ENCODE measurements at regions not wholly inside any gene's neighbourhood (a gene's known extent, or its start where the extent isn't known, plus 50 kb on each side); places are given as distances from the start of the nearest gene placed in this dataset.

- H3K9me3 ChIP-seq, result no peaks in the 10 kb centered on the region
- H3K4me1 ChIP-seq, result no peaks in the 10 kb centered on the region
- no peak for TF ChIP-seq POLR2A (IDR thresholded peaks at IDR 0.05)
- TF ChIP-seq, protein P1, sequence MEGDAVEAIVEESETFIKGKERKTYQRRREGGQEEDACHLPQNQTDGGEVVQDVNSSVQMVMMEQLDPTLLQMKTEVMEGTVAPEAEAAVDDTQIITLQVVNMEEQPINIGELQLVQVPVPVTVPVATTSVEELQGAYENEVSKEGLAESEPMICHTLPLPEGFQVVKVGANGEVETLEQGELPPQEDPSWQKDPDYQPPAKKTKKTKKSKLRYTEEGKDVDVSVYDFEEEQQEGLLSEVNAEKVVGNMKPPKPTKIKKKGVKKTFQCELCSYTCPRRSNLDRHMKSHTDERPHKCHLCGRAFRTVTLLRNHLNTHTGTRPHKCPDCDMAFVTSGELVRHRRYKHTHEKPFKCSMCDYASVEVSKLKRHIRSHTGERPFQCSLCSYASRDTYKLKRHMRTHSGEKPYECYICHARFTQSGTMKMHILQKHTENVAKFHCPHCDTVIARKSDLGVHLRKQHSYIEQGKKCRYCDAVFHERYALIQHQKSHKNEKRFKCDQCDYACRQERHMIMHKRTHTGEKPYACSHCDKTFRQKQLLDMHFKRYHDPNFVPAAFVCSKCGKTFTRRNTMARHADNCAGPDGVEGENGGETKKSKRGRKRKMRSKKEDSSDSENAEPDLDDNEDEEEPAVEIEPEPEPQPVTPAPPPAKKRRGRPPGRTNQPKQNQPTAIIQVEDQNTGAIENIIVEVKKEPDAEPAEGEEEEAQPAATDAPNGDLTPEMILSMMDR (IDR thresholded peaks at IDR 0.05), result no peak
- H3K36me3 ChIP-seq, result no peaks in the 10 kb centered on the region
- intact Hi-C loops (cut with DNase I), result no loop called here
- no peak for DNase-seq
- no peaks in the 10 kb centered on the region for H3K27me3 ChIP-seq
- no peak overlapping the region for H3K4me3 ChIP-seq
- 73 to 78% methylated on average over 6 of the region's 6 CpGs for WGBS, 2 donors
- no peak overlapping the region for H3K27ac ChIP-seq
These were observed 78.7 kb upstream of the MSX1 start for GRCh38 chr4:4780729-4781244.

- no peaks in the 10 kb centered on the region for H3K9me3 ChIP-seq
- no peak for TF ChIP-seq POLR2A (IDR thresholded peaks at IDR 0.05)
- TF ChIP-seq, protein P1 (IDR thresholded peaks at IDR 0.05), result no peak
- no peak overlapping the region for H3K27ac ChIP-seq
- WGBS, 2 donors, result 83% methylated on average over 8 of the region's 8 CpGs
- no peak overlapping the region for H3K4me3 ChIP-seq
- no peaks in the 10 kb centered on the region for H3K36me3 ChIP-seq
- H3K27me3 ChIP-seq, result no peaks in the 10 kb centered on the region
- no peaks in the 10 kb centered on the region for H3K4me1 ChIP-seq
- no peak for DNase-seq
- intact Hi-C loops (cut with DNase I), result no loop called here
These were observed 80.0 kb upstream of the MSX1 start for GRCh38 chr4:4779486-4779885.

GRCh38 chr4:4779054-4779453, 80.4 kb upstream of the MSX1 start:
- Histone ChIP-seq H3K27ac (no peak overlapping the region), H3K4me3 (no peak overlapping the region), H3K9me3 (no peaks in the 10 kb centered on the region), H3K27me3 (no peaks in the 10 kb centered on the region), H3K36me3 (no peaks in the 10 kb centered on the region), H3K4me1 (no peaks in the 10 kb centered on the region)
- no peak for DNase-seq
- no peak for TF ChIP-seq POLR2A (IDR thresholded peaks at IDR 0.05)
- TF ChIP-seq, protein P1 (IDR thresholded peaks at IDR 0.05), result no peak
- intact Hi-C loops (cut with DNase I), result no loop called here
- 79 to 81% methylated on average over 2 of the region's 2 CpGs for WGBS, 2 donors

- intact Hi-C loops (cut with DNase I), result no loop called here
- DNase-seq, result no peak
These were observed 80.9 kb upstream of the MSX1 start for GRCh38 chr4:4778554-4778953.

DNA sequence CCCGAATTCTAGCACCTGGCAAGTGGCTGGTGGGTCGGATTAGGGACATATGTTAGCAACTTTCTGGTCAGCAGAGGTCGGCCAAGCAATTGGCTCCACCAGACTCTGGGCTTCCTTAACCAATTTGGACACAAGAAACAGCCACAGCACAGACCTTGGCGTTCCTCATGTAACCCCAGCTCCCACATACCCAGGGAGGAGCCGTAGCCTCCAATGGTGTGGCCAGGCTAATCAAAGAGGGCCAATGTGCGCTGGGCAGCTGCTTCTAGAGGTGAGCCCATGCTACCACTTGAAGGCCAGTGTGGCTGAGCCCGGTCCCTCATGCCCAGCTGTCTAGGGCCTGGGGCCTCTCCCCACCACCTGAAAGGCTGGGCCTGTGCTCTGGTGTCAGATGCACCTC, 82.5 kb upstream of the MSX1 start:
- no peak for DNase-seq
- TF ChIP-seq, protein P1 (IDR thresholded peaks at IDR 0.05), result no peak
- no peak for TF ChIP-seq POLR2A (IDR thresholded peaks at IDR 0.05)
- intact Hi-C loops (cut with DNase I), result no loop called here

More at GRCh38 chr4:4778554-4778953, 80.9 kb upstream of the MSX1 start:
- Histone ChIP-seq H3K36me3 (no peaks in the 10 kb centered on the region), H3K27me3 (no peaks in the 10 kb centered on the region), H3K9me3 (no peaks in the 10 kb centered on the region), H3K4me1 (no peaks in the 10 kb centered on the region), H3K27ac (no peak overlapping the region), H3K4me3 (no peak overlapping the region)
- 61 to 69% methylated on average over 3 of the region's 4 CpGs for WGBS, 2 donors
- no peak for TF ChIP-seq POLR2A (IDR thresholded peaks at IDR 0.05)
- TF ChIP-seq, protein P1 (IDR thresholded peaks at IDR 0.05), result no peak

More for the DNA sequence above, 82.5 kb upstream of the MSX1 start:
- H3K27me3 ChIP-seq, result no peaks in the 10 kb centered on the region
- no peaks in the 10 kb centered on the region for H3K4me1 ChIP-seq
- WGBS, 2 donors, result 85 to 93% methylated on average over 2 to 6 of the region's 7 CpGs
- H3K27ac ChIP-seq, result no peak overlapping the region
- H3K36me3 ChIP-seq, result no peaks in the 10 kb centered on the region
- no peaks in the 10 kb centered on the region for H3K9me3 ChIP-seq
- H3K4me3 ChIP-seq, result no peak overlapping the region

All from esophagus squamous epithelium (tissue), 5 donors.